T-cell (primary cell): ENCODE measurements at regions not wholly inside any gene's neighbourhood (a gene's known extent, or its start where the extent isn't known, plus 50 kb on each side); places are given as distances from the start of the nearest gene placed in this dataset.
A peak's percentile ranks its signal among the peaks of the same experiment; 100 is the strongest.

Source experiments
- ATAC-seq, 4 experiments: fragments of 200-7000 bp in 3 of 4; fragments of 150-1000 bp in 1 of 4; cut with Tn5 transposase; replicated peaks in 1 of 4; 1 replicate in 3 of 4; 2 replicates in 1 of 4; pipeline ENCODE4 v1.10.0; 2021; ENCODE audit warnings: moderate library complexity in 3 of 4, mild to moderate bottlenecking in 2 of 4, moderate number of reproducible peaks in 1 of 4
- CTCF ChIA-PET, 2 donors: fragments of 300-600 bp; sonication (Branson Sonifier 250); formaldehyde crosslinking; loops; one replicate each; lab custom pipeline; 2022; ENCODE audit warnings: antibody characterized with exemption in 2 of 2; lab: Charles Lee
- POLR2A ChIA-PET, 2 donors: fragments of 300-600 bp; sonication (Branson Sonifier 250); formaldehyde crosslinking; loops; one replicate each; lab custom pipeline; 2022; ENCODE audit warnings: antibody characterized with exemption in 2 of 2; lab: Charles Lee
- DNase-seq, 35 experiments: peaks; one replicate each; pipeline versions ENCODE4 v3.0.0 to v3.0.0-alpha.2; 2013 to 2023
- H3K27ac ChIP-seq: one replicate; pipeline ENCODE4 v1.5.1; 2013; ENCODE audit warnings: low read length
- H3K27me3 ChIP-seq, 2 experiments: replicated peaks in 1 of 2; 1 replicate in 1 of 2; 2 replicates in 1 of 2; pipeline versions ENCODE4 v1.6.1 to v1.7.0; 2013; ENCODE audit warnings: low read length in 1 of 2, mixed read lengths in 1 of 2; ENCODE audit not compliant: control insufficient read depth in 2 of 2, insufficient read depth in 2 of 2; ENCODE audit errors: extremely low read depth in 1 of 2
- H3K36me3 ChIP-seq, 2 donors: 1 replicate in 1 of 2; 2 replicates in 1 of 2; pipeline versions ENCODE4 v1.6.1 to v1.7.0; 2013; ENCODE audit warnings: low read length in 1 of 2; ENCODE audit not compliant: control insufficient read depth in 2 of 2, insufficient read depth in 1 of 2; ENCODE audit errors: extremely low read depth in 1 of 2
- H3K4me1 ChIP-seq, 2 experiments: 1 replicate in 1 of 2; 2 replicates in 1 of 2; pipeline versions ENCODE4 v1.6.1 to v1.7.0; 2013; ENCODE audit warnings: low read length in 2 of 2, mixed read lengths in 1 of 2; ENCODE audit not compliant: insufficient read depth in 2 of 2, control insufficient read depth in 1 of 2; ENCODE audit errors: extremely low read depth in 1 of 2
- H3K4me3 ChIP-seq, 2 donors: 1 replicate in 1 of 2; 2 replicates in 1 of 2; pipeline versions ENCODE4 v1.5.1 to v1.7.0; 2013; ENCODE audit warnings: mild to moderate bottlenecking in 2 of 2, low read length in 1 of 2, moderate library complexity in 1 of 2; ENCODE audit not compliant: control insufficient read depth in 1 of 2; ENCODE audit errors: extremely low read depth in 1 of 2
- H3K9me3 ChIP-seq: 2 replicates; pipeline ENCODE4 v1.7.0; 2013
- H3K27ac Mint-ChIP-seq, 2 donors: one replicate each; pipeline ENCODE4 v1.8.0; 2020 to 2021; ENCODE audit warnings: mild to moderate bottlenecking in 2 of 2, mixed read lengths in 2 of 2
- H3K27me3 Mint-ChIP-seq, 2 donors: one replicate each; pipeline ENCODE4 v1.8.0; 2021 to 2022; ENCODE audit warnings: mixed read lengths in 2 of 2
- H3K36me3 Mint-ChIP-seq: one replicate; pipeline ENCODE4 v1.8.0; 2021; ENCODE audit warnings: mixed read lengths
- H3K4me1 Mint-ChIP-seq, 3 donors: one replicate each; pipeline ENCODE4 v1.8.0; 2020 to 2022; ENCODE audit warnings: mixed read lengths in 3 of 3, mild to moderate bottlenecking in 1 of 3
- H3K4me3 Mint-ChIP-seq, 3 donors: one replicate each; pipeline ENCODE4 v1.8.0; 2020 to 2022; ENCODE audit warnings: mild to moderate bottlenecking in 3 of 3, mixed read lengths in 3 of 3, moderate library complexity in 3 of 3
- H3K9me3 Mint-ChIP-seq, 3 donors: one replicate each; pipeline ENCODE4 v1.8.0; 2020 to 2022; ENCODE audit warnings: mixed read lengths in 3 of 3
- WGBS: methylation state at CpG from one replicate; pipeline ENCODE4 v1.1.5; 2013; ENCODE audit warnings: missing lambda C conversion rate; ENCODE audit not compliant: insufficient coverage; 5-methylcytosine and 5-hydroxymethylcytosine counted together

- H3K4me1 ChIP-seq: no peaks in the 10 kb centered on the region
- H3K4me3 ChIP-seq: no peak overlapping the region
- POLR2A ChIA-PET: interaction anchor here (0.5 to 1.0 kb wide), 3 partner anchors 12 to 76 kb away, joined by 3 to 6 read pairs (median 3); no protein-coding TSS in a partner anchor
- no peaks in the 10 kb centered on the region for H3K27me3 Mint-ChIP-seq
- DNase-seq (no peak), ATAC-seq (no peak)
- peaks cover 14 to 27% (median 22%) of the 10 kb centered on the region in 3 donors for H3K4me1 Mint-ChIP-seq
- no peak overlapping the region for H3K4me3 Mint-ChIP-seq
- peak overlapping the region in 1 of 2 donors; percentile 68 for H3K27ac Mint-ChIP-seq
- H3K27me3 ChIP-seq: no peaks in the 10 kb centered on the region
- CTCF ChIA-PET: interaction anchor here in 1 of 2 donors (0.9 to 1.1 kb wide), 3 partner anchors 76 to 102 kb away, joined by 3 to 4 read pairs (median 3); no protein-coding TSS in a partner anchor
- H3K9me3 ChIP-seq: no peaks in the 10 kb centered on the region
- WGBS: 60% methylated on average over 1 of the region's 1 CpG
- H3K27ac ChIP-seq: no peak overlapping the region
- no peaks in the 10 kb centered on the region for H3K36me3 Mint-ChIP-seq
- H3K9me3 Mint-ChIP-seq: peaks cover 0 to 3% (median 0%) of the 10 kb centered on the region in 3 donors
- H3K36me3 ChIP-seq: no peaks in the 10 kb centered on the region
Measured at GRCh38 chr5:99005506-99005905, 76.7 kb upstream of the CHD1 start.

GRCh38 chr5:99004960-99005359 lies 76.2 kb upstream of the CHD1 start:
- no peak overlapping the region for H3K27ac ChIP-seq
- no peaks in the 10 kb centered on the region for H3K27me3 ChIP-seq
- POLR2A ChIA-PET: interaction anchor here (0.5 to 1.0 kb wide), 4 partner anchors 11 to 112 kb away, joined by 3 to 6 read pairs (median 3); no protein-coding TSS in a partner anchor
- H3K36me3 Mint-ChIP-seq: no peaks in the 10 kb centered on the region
- H3K4me1 Mint-ChIP-seq: peaks cover 14 to 27% (median 22%) of the 10 kb centered on the region in 3 donors
- no peaks in the 10 kb centered on the region for H3K36me3 ChIP-seq
- no peaks in the 10 kb centered on the region for H3K4me1 ChIP-seq
- peaks cover 0 to 3% (median 0%) of the 10 kb centered on the region in 3 donors for H3K9me3 Mint-ChIP-seq
- DNase-seq: peak in 17 of 35 experiments; percentile 2 to 58 (median 12)
- H3K4me3 Mint-ChIP-seq: no peak overlapping the region
- H3K9me3 ChIP-seq: no peaks in the 10 kb centered on the region
- peak; percentile 60 to 99 (median 82) for ATAC-seq
- no CpG with 5 or more reads among the region's 1 CpG for WGBS
- H3K27me3 Mint-ChIP-seq: no peaks in the 10 kb centered on the region
- CTCF ChIA-PET: interaction anchor here in 1 of 2 donors (0.9 to 1.2 kb wide), 4 partner anchors 57 to 101 kb away, joined by 3 to 4 read pairs (median 3); no protein-coding TSS in a partner anchor
- H3K27ac Mint-ChIP-seq: peak overlapping the region in 1 of 2 donors; percentile 68
- no peak overlapping the region for H3K4me3 ChIP-seq

- peak overlapping the region in 1 of 2 donors; percentile 36 for H3K27ac Mint-ChIP-seq
- peaks cover 14 to 27% (median 22%) of the 10 kb centered on the region in 3 donors for H3K4me1 Mint-ChIP-seq
- no peaks in the 10 kb centered on the region for H3K27me3 Mint-ChIP-seq
- H3K9me3 Mint-ChIP-seq: peaks cover 0 to 3% (median 0%) of the 10 kb centered on the region in 3 donors
- H3K4me3 Mint-ChIP-seq: no peak overlapping the region
- no peaks in the 10 kb centered on the region for H3K27me3 ChIP-seq
- WGBS: no CpG with 5 or more reads among the region's 1 CpG
- no peak overlapping the region for H3K27ac ChIP-seq
- no peaks in the 10 kb centered on the region for H3K9me3 ChIP-seq
- H3K36me3 Mint-ChIP-seq: no peaks in the 10 kb centered on the region
- ATAC-seq: no peak
- no peaks in the 10 kb centered on the region for H3K4me1 ChIP-seq
- H3K4me3 ChIP-seq: no peak overlapping the region
- ChIA-PET POLR2A (no interaction called here), CTCF (no interaction called here)
- DNase-seq: no peak
- H3K36me3 ChIP-seq: no peaks in the 10 kb centered on the region
Measured at GRCh38 chr5:99000876-99001275, 72.1 kb upstream of the CHD1 start.

GRCh38 chr5:99000221-99000620 lies 71.4 kb upstream of the CHD1 start:
- H3K36me3 ChIP-seq: no peaks in the 10 kb centered on the region
- no peak overlapping the region for H3K27ac ChIP-seq
- no peak overlapping the region for H3K4me3 Mint-ChIP-seq
- DNase-seq: no peak
- peaks cover 0 to 3% (median 0%) of the 10 kb centered on the region in 3 donors for H3K9me3 Mint-ChIP-seq
- H3K9me3 ChIP-seq: no peaks in the 10 kb centered on the region
- no CpG with 5 or more reads among the region's 3 CpGs for WGBS
- no peaks in the 10 kb centered on the region for H3K27me3 ChIP-seq
- peaks cover 8 to 22% (median 17%) of the 10 kb centered on the region in 3 donors for H3K4me1 Mint-ChIP-seq
- ATAC-seq: no peak
- H3K4me1 ChIP-seq: no peaks in the 10 kb centered on the region
- H3K36me3 Mint-ChIP-seq: no peaks in the 10 kb centered on the region
- ChIA-PET CTCF (no interaction called here), POLR2A (no interaction called here)
- no peaks in the 10 kb centered on the region for H3K27me3 Mint-ChIP-seq
- H3K27ac Mint-ChIP-seq: no peak overlapping the region
- H3K4me3 ChIP-seq: no peak overlapping the region

GRCh38 chr5:98999631-99000030 lies 70.8 kb upstream of the CHD1 start:
- ChIA-PET CTCF (no interaction called here), POLR2A (interaction anchor here in 1 of 2 donors (1.0 kb wide), 1 partner anchor 89 kb away, joined by 3 read pairs; no protein-coding TSS in a partner anchor)
- H3K27me3 ChIP-seq: no peaks in the 10 kb centered on the region
- Mint-ChIP-seq H3K9me3 (peaks cover 0 to 3% (median 0%) of the 10 kb centered on the region in 3 donors), H3K36me3 (no peaks in the 10 kb centered on the region), H3K4me3 (no peak overlapping the region), H3K27ac (no peak overlapping the region), H3K4me1 (peaks cover 5 to 16% (median 11%) of the 10 kb centered on the region in 3 donors), H3K27me3 (no peaks in the 10 kb centered on the region)
- no peak overlapping the region for H3K4me3 ChIP-seq
- H3K4me1 ChIP-seq: no peaks in the 10 kb centered on the region
- no peak for DNase-seq
- no peaks in the 10 kb centered on the region for H3K9me3 ChIP-seq
- no peak overlapping the region for H3K27ac ChIP-seq
- no CpG with 5 or more reads among the region's 4 CpGs for WGBS
- ATAC-seq: no peak
- no peaks in the 10 kb centered on the region for H3K36me3 ChIP-seq

- CTCF ChIA-PET: interaction anchor here in 1 of 2 donors (0.7 kb wide), 1 partner anchor 106 kb away, joined by 4 read pairs; no protein-coding TSS in a partner anchor
- Histone ChIP-seq H3K27ac (no peak overlapping the region), H3K4me1 (peaks cover 0 to 3% of the 10 kb centered on the region in 2 experiments), H3K4me3 (no peak overlapping the region), H3K27me3 (no peaks in the 10 kb centered on the region), H3K9me3 (no peaks in the 10 kb centered on the region), H3K36me3 (no peaks in the 10 kb centered on the region)
- ATAC-seq (no peak), DNase-seq (no peak)
- no peak overlapping the region for H3K4me3 Mint-ChIP-seq
- WGBS: 91% methylated on average over 2 of the region's 5 CpGs
- H3K36me3 Mint-ChIP-seq: no peaks in the 10 kb centered on the region
- H3K4me1 Mint-ChIP-seq: peaks cover 6 to 9% (median 8%) of the 10 kb centered on the region in 3 donors
- no peaks in the 10 kb centered on the region for H3K9me3 Mint-ChIP-seq
- no peaks in the 10 kb centered on the region for H3K27me3 Mint-ChIP-seq
- POLR2A ChIA-PET: no interaction called here
- no peak overlapping the region for H3K27ac Mint-ChIP-seq
Measured at GRCh38 chr5:98997000-98997399, 68.2 kb upstream of the CHD1 start.
